HEK293T (cell line): ENCODE measurements at regions not wholly inside any gene's neighbourhood (a gene's known extent, or its start where the extent isn't known, plus 50 kb on each side); places are given as distances from the start of the nearest gene placed in this dataset.

Source experiments
- ARNT ChIP-seq: fragments of 450-650 bp; IDR thresholded peaks from 2 replicates; pipeline ENCODE4 v1.6.1; 2017; ENCODE audit warnings: mild to moderate bottlenecking
- BHLHE40 ChIP-seq: fragments of 450-650 bp; IDR thresholded peaks from 2 replicates; pipeline ENCODE4 v1.6.1; 2016; ENCODE audit warnings: mild to moderate bottlenecking, moderate library complexity, borderline replicate concordance
- CTBP1 ChIP-seq: fragments of 450-650 bp; IDR thresholded peaks from 2 replicates; pipeline ENCODE4 v1.6.1; 2016; ENCODE audit warnings: borderline replicate concordance
- FOXK2 ChIP-seq: fragments of 450-650 bp; IDR thresholded peaks from 2 replicates; pipeline ENCODE4 v1.6.1; 2016; ENCODE audit warnings: mild to moderate bottlenecking
- FOXM1 ChIP-seq: fragments of 450-650 bp; IDR thresholded peaks from 2 replicates; pipeline ENCODE4 v1.6.1; 2017; ENCODE audit warnings: mild to moderate bottlenecking, borderline replicate concordance
- HDGF ChIP-seq: fragments of 450-650 bp; IDR thresholded peaks from 2 replicates; pipeline ENCODE4 v1.6.1; 2017; ENCODE audit warnings: antibody characterized with exemption, borderline replicate concordance
- L3MBTL2 ChIP-seq: fragments of 450-650 bp; conservative IDR thresholded peaks from 2 replicates; pipeline ENCODE4 v1.6.1; 2016; ENCODE audit warnings: mild to moderate bottlenecking
- LEF1 ChIP-seq: fragments of 450-650 bp; IDR thresholded peaks from 2 replicates; pipeline ENCODE4 v1.6.1; 2017; ENCODE audit warnings: mild to moderate bottlenecking, borderline replicate concordance
- NFRKB ChIP-seq: fragments of 450-650 bp; IDR thresholded peaks from 2 replicates; pipeline ENCODE4 v1.6.1; 2016; ENCODE audit warnings: mild to moderate bottlenecking, moderate library complexity
- PKNOX1 ChIP-seq: fragments of 450-650 bp; IDR thresholded peaks from 2 replicates; pipeline ENCODE4 v1.6.1; 2016
- SP1 ChIP-seq: fragments of 450-650 bp; IDR thresholded peaks from 2 replicates; pipeline ENCODE4 v1.6.1; 2017
- SUZ12 ChIP-seq: fragments of 450-650 bp; IDR thresholded peaks from 2 replicates; pipeline ENCODE4 v1.6.1; 2016; ENCODE audit warnings: mild to moderate bottlenecking
- TARDBP ChIP-seq: fragments of 450-650 bp; IDR thresholded peaks from 2 replicates; pipeline ENCODE4 v1.6.1; 2016
- ZNF384 ChIP-seq: fragments of 450-650 bp; IDR thresholded peaks from 2 replicates; pipeline ENCODE4 v1.6.1; 2016

- TF ChIP-seq SUZ12 (no peak), HDGF (no peak), BHLHE40 (no peak), SP1 (no peak), ARNT (no peak), TARDBP (no peak), L3MBTL2 (no peak), PKNOX1 (no peak), FOXM1 (no peak), CTBP1 (no peak), NFRKB (no peak), FOXK2 (no peak), ZNF384 (no peak), LEF1 (no peak)
These were observed 515.6 kb downstream of the INHBA start for GRCh38 chr7:41187322-41187721.
